Kidney capillary endothelial cell (primary cell): ENCODE measurements at regions not wholly inside any gene's neighbourhood (a gene's known extent, or its start where the extent isn't known, plus 50 kb on each side); places are given as distances from the start of the nearest gene placed in this dataset.
"Not testable (repeated sequence)": the region's sequence is repeated elsewhere in the genome, so short reads cannot be mapped to it uniquely, and the experiment has no call there.

Source experiments
- DNase-seq: peaks from one replicate; pipeline ENCODE4 v3.0.0-alpha.2; 2018; ENCODE audit warnings: low spot score

DNA sequence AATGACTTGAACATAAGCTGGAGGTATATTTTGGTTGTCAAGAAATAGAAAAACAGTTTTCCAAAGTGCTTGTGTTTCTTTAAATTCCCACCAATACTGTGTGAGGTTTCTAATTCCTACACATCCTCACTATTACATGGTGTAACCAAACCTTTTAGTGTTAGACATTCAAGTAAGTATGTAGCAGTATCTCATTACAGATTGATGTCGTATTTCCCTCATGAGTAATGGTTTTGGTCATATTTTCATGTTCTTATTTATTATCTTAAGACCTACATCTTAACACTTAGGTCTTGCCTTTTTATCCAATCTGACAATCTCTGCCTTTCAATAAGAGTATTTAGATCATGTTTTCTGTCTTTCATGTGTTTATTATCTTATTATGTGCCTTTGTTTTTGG, 253.7 kb upstream of the ANXA10 start:
- DNase-seq = no peak

DNA sequence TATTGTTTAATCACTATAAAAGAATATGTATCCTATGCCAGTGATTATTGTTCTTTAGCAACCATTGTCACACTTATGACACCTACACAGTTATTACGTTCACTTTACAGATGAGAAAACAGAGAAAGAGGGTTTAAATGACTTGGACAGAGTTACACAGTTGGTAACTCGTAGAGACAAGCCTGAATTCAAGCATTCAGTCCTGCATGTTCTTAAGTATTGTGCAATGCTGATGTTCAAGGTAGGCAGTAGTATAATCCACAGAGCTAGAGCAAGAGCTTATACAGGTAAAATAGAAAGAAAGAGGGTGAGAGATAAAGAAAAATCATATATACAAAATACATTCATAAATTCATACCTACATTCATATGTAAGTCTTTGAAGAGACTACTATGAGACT, 249.8 kb upstream of the ANXA10 start:
- DNase-seq = no peak

DNA sequence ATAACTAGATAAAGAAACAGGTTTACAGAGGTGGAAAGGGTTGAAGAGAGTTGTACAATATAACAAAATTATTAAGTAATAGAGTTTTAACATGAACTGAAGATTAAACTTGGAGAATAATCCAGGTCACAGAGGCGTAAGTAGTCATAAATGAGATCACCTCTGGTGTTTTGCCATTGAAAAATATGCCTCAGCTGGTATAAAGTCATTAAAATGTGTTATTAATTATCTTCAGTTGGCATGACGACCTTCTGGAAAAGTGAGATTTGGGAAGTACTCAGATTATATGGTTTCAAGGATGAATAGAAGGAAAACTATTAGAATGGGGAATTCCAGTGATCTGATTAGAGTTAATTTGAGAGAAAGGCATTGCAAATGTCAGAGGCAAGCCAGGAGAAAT, 237.5 kb upstream of the ANXA10 start:
- DNase-seq = no peak

- DNase-seq = not testable (repeated sequence)
Measured at GRCh38 chr4:167858127-167858526, 234.2 kb upstream of the ANXA10 start.

DNA sequence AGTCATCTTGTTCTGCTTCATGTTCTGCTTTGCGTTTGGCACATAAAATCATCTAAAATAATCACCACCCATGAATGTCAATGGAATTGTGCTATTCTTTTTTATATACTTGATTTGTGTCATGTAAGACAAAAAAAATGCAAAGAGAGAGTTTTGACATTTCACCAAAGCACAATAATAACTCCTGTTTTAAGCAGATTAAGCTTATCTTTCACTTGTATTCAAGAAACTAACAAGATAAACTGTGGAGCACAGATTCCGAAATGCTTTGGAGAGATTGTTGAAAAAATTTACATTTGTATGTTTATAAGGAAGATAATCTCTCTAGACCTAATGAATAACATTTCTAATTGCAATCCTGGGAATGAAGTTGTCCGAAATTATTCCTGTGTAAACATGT, 225.1 kb upstream of the ANXA10 start:
- DNase-seq = no peak

- DNase-seq = no peak
Measured at GRCh38 chr4:167868163-167868562, 224.2 kb upstream of the ANXA10 start.

DNA sequence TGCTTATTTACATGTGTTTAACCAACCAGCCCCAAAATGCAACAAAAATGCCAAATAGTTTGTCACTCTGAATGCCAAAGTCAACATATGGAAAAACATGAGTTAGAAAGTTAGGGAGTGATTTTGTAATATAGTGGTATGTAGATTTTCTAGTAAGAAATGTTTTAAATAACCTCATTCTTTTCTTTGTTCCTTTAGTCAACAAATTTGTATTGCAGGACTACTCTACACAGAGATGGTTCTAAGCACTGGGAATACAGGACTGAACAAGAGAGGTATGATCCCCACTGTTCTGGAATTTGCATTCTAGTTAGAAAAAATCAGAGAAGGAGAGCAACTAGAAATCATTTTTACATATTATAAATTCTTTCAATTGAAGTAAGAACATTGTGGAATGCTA, 218.8 kb upstream of the ANXA10 start:
- DNase-seq = no peak

DNA sequence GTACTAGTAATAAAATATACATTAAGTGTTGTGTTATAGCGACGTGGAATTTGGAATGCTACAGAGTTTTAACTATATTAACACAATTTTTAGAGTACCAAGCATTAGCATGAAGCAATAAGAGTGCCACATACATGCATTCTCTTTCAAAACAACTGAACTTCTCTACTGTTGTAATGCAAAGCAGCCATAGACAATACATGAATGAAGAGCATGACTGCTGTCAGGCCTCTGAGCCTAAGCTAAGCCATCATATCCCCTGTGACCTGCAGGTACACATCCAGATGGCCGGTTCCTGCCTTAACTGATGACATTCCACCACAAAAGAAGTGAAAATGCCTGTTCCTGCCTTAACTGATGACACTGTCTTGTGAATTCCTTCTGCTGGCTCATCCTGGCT, 216.2 kb upstream of the ANXA10 start:
- DNase-seq = not testable (repeated sequence)

GRCh38 chr4:167877826-167878225, 214.5 kb upstream of the ANXA10 start:
- not testable (repeated sequence) for DNase-seq

- no peak for DNase-seq
Measured at GRCh38 chr4:167883266-167883665, 209.1 kb upstream of the ANXA10 start.

DNA sequence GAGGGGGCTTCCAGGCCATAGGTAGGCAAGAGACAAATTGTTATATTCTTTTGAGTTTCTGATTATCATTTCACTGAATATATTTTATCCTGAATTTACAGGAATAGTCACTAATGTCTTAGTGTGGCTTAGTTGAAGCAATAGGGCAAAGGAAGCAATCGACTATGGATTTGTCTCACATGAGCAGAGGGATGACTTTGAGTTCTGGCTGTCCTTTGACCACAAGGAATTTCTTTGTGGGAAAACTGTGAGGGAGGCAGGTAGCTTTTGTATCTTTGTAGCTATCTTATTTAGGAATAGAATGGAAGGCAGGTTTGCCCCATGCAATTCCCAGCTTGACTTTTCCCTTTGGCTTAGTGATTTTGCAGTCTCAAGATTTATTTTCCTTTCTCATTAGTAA, 207.3 kb upstream of the ANXA10 start:
- no peak for DNase-seq

GRCh38 chr4:167885872-167886271, 206.5 kb upstream of the ANXA10 start:
- DNase-seq = no peak

- no peak for DNase-seq
Measured at GRCh38 chr4:167887726-167888125, 204.6 kb upstream of the ANXA10 start.

- no peak for DNase-seq
Measured at GRCh38 chr4:167890226-167890625, 202.1 kb upstream of the ANXA10 start.

- DNase-seq = no peak
Measured at GRCh38 chr4:167893531-167893930, 198.8 kb upstream of the ANXA10 start.

DNA sequence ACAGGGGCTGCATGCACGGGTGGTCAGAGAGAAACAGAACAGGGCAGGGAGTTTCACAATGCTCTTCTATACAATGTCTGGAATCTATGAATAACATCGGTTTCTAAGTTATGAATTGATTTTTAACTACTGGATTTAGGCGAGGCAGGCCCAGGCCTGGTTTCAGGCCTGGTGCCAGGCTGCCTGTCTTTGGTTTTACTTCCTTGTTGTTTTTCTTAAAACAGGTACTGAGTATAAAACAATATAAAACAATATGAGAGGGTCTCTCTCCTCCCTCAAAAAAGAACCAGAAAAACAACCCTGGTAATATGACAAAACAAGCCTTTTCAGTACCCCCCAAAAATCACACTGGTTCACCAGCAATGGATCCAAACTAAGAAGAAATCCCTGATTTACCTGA, 196.1 kb upstream of the ANXA10 start:
- not testable (repeated sequence) for DNase-seq

DNA sequence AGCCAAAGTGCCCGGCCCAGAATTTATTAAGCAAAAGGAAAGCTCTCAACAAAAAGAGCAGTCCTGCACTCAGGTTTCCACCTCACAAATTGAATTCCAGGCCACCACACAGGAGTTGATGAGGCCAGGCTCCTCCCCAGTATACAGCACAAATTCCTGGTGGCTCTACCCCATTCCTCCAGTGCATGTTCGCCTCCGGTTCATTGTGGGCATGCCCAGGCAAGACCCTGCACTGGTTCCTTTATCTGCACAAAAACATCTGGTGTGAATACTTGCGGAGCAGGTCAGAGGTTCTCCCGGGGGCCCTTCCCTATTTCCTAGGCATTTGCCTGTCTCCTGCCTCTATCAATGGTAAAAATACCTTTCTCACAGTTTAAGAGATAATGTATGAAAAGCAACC, 195.2 kb upstream of the ANXA10 start:
- peak; percentile 7 for DNase-seq

DNA sequence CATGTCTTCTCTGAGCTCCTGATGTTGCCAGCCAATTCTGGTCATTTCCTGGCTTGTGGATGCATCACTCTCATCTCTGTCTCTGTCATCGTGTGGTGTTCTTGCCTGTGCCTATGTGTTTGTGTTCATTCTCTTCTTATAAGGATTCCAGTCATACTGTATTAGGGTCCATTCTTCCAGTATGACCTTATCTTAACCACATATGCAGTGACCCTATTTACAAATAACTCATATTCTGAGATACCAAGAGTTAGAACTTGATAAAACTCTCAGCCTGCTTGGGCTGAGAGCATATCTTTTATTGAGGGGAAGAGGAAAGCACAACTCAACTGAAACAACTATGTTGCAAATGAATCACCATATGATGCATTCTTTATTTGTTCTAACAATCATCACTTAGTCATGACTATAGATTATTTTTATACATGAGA, 189.0 kb upstream of the ANXA10 start:
- DNase-seq = peak; percentile 81

- DNase-seq = no peak
Measured at GRCh38 chr4:167906851-167907250, 185.5 kb upstream of the ANXA10 start.

DNA sequence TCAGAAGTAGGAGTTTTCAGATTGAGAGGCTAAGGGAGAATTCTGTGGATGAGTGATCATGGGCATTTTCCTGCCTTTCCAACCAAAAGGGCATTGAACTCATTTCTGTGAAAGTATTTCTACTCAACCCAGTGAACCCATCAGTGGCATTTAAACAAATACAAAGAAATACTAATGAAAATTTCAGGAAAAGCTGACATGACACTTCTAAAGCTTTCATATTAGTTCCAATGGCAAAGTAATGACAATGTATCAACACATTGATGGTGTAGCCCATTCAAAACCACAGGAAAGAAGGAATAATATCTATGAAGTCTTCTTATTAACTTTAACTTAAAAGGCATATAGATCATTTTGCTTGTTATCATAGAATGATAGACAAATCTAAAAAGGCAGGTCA, 183.5 kb upstream of the ANXA10 start:
- DNase-seq = no peak

GRCh38 chr4:167912535-167912934, 179.8 kb upstream of the ANXA10 start:
- DNase-seq = not testable (repeated sequence)

- no peak for DNase-seq
Measured at GRCh38 chr4:167918077-167918476, 174.3 kb upstream of the ANXA10 start.

GRCh38 chr4:167930166-167930565, 162.2 kb upstream of the ANXA10 start:
- no peak for DNase-seq

GRCh38 chr4:167934216-167934615, 158.1 kb upstream of the ANXA10 start:
- DNase-seq = no peak
